ENCODE measurements at regions not wholly inside any gene's neighbourhood (a gene's known extent, or its start where the extent isn't known, plus 50 kb on each side); places are given as distances from the start of the nearest gene placed in this dataset.

DNA sequence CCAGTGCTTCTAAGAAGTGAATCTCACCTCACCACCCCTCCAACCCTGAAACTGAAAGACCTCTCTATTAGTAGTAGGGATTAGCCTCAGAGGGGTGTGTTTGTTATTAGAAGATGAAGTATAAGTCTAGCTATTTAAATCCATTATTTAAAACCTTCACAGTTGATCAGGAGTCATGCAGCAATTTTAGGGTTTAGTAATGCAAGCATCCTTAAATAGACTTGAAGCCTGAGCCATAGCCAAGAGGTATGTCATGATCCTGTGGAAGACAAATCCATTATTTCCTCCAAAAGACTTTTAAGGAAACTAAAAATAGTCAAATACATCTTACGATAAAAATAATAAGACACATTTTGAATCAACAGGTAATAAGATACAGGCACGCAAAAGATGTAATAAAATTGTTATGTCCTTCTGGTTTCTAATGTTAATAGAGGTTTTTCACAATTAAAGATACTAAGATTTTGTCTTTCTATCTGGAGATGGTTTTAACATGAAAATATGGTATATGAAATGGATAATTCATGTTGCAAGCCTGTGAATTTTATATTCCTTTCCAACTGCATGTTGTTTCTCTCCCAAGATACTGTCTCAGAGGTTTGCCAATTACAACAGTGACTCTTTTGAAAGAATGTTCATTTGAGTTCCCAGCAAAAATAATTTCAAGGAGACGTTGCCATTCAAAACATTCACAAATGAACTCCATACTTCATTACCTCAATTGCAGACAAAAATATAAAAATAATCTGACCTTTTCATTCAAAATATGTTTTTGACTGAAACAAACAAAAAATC lies 68.0 kb downstream of the LUZP4 start:
- TF ChIP-seq, protein P1, sequence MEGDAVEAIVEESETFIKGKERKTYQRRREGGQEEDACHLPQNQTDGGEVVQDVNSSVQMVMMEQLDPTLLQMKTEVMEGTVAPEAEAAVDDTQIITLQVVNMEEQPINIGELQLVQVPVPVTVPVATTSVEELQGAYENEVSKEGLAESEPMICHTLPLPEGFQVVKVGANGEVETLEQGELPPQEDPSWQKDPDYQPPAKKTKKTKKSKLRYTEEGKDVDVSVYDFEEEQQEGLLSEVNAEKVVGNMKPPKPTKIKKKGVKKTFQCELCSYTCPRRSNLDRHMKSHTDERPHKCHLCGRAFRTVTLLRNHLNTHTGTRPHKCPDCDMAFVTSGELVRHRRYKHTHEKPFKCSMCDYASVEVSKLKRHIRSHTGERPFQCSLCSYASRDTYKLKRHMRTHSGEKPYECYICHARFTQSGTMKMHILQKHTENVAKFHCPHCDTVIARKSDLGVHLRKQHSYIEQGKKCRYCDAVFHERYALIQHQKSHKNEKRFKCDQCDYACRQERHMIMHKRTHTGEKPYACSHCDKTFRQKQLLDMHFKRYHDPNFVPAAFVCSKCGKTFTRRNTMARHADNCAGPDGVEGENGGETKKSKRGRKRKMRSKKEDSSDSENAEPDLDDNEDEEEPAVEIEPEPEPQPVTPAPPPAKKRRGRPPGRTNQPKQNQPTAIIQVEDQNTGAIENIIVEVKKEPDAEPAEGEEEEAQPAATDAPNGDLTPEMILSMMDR (IDR thresholded peaks at IDR 0.05): no peak
- TF ChIP-seq, protein P2, sequence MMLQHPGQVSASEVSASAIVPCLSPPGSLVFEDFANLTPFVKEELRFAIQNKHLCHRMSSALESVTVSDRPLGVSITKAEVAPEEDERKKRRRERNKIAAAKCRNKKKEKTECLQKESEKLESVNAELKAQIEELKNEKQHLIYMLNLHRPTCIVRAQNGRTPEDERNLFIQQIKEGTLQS (CRISPR knock-in tag; conservative IDR thresholded peaks at IDR 0.05): no peak
- no peak for TF ChIP-seq NFYB (CRISPR knock-in tag; conservative IDR thresholded peaks at IDR 0.05; ENCODE audit: low read depth)
- no peak for TF ChIP-seq ZNF263 (CRISPR knock-in tag; IDR thresholded peaks at IDR 0.05; ENCODE audit: low read depth)
- TF ChIP-seq CREM (CRISPR knock-in tag; IDR thresholded peaks at IDR 0.05): no peak
- TF ChIP-seq, protein P3, sequence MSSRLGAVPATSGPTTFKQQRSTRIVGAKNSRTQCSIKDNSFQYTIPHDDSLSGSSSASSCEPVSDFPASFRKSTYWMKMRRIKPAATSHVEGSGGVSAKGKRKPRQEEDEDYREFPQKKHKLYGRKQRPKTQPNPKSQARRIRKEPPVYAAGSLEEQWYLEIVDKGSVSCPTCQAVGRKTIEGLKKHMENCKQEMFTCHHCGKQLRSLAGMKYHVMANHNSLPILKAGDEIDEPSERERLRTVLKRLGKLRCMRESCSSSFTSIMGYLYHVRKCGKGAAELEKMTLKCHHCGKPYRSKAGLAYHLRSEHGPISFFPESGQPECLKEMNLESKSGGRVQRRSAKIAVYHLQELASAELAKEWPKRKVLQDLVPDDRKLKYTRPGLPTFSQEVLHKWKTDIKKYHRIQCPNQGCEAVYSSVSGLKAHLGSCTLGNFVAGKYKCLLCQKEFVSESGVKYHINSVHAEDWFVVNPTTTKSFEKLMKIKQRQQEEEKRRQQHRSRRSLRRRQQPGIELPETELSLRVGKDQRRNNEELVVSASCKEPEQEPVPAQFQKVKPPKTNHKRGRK (CRISPR knock-in tag; IDR thresholded peaks at IDR 0.05; ENCODE audit: borderline replicate concordance): no peak

Data from WTC11 (cell line).